Adrenal gland (tissue), 5 donors: ENCODE measurements at regions not wholly inside any gene's neighbourhood (a gene's known extent, or its start where the extent isn't known, plus 50 kb on each side); places are given as distances from the start of the nearest gene placed in this dataset.

Experiments used
- CTCF ChIP-seq, 6 experiments: fragments of 450-650 bp in 4 of 6; fragments of 200-600 bp in 2 of 6; sonication (generic) in 1 of 6; IDR thresholded peaks; 1 replicate in 5 of 6; 2 replicates in 1 of 6; pipeline versions ENCODE4 v1.5.1 to v1.8.0; 2016 to 2021; ENCODE audit warnings: antibody characterized with exemption in 6 of 6, mild to moderate bottlenecking in 2 of 6, moderate library complexity in 1 of 6
- POLR2A ChIP-seq, 2 donors: fragments of 450-650 bp; IDR thresholded peaks; one replicate each; pipeline ENCODE4 v1.6.1; 2017; ENCODE audit warnings: antibody characterized with exemption in 2 of 2, mild to moderate bottlenecking in 2 of 2, moderate library complexity in 1 of 2
- donor health status: DM: no; HTN: no; CAD: no.

- no peak for TF ChIP-seq CTCF (IDR thresholded peaks at IDR 0.05)
- no peak for TF ChIP-seq POLR2A (IDR thresholded peaks at IDR 0.05)
Measured at GRCh38 chrX:69107747-69108401, 57.4 kb downstream of the PJA1 start.
